ENCODE measurements at regions not wholly inside any gene's neighbourhood (a gene's known extent, or its start where the extent isn't known, plus 50 kb on each side); places are given as distances from the start of the nearest gene placed in this dataset.

- TF ChIP-seq GATA2 (IDR thresholded peaks at IDR 0.05; ENCODE audit: low read depth, low read length) (no peak), GATA3 (IDR thresholded peaks at IDR 0.05; ENCODE audit: low read depth, low read length) (no peak)
Observed at GRCh38 chr21:41612674-41613532, 104.9 kb upstream of the TMPRSS2 start.
